ENCODE measurements at regions not wholly inside any gene's neighbourhood (a gene's known extent, or its start where the extent isn't known, plus 50 kb on each side); places are given as distances from the start of the nearest gene placed in this dataset.

DNA sequence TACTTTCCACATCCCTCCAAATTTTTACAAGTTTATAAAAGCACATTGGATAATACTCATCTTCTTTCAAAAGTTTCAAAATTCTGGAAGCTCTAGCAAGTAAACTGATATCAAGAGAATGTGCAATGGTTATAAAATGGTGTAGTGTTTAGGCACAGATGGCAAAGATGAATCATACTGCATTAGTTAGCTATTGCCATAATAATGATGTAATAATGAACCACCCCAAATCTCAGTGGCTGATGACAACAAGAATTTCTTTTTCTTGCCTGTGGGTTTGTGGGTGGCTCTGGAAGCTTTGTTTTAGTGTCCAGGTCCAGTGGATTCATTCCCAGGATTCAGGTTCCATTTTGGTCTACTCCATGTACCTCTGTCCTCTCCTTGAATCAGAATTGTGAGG lies 319.0 kb downstream of the BRINP1 start:
- DNase-seq (ENCODE audit: extremely low spot score): no peak
- peaks cover 3 to 21% (median 17%) of the 10 kb centered on the region in 4 donors for H3K4me1 ChIP-seq
- no peak overlapping the region for H3K27ac ChIP-seq (replicated peaks in 1 of 4)
- no peaks in the 10 kb centered on the region for H3K27me3 ChIP-seq
- no peaks in the 10 kb centered on the region for H3K36me3 ChIP-seq
- TF ChIP-seq EP300 (IDR thresholded peaks at IDR 0.05) (no peak), POLR2A (IDR thresholded peaks at IDR 0.05; ENCODE audit: low read depth) (no peak), POLR2AphosphoS5 (IDR thresholded peaks at IDR 0.05) (no peak)
- TF ChIP-seq, protein P1, sequence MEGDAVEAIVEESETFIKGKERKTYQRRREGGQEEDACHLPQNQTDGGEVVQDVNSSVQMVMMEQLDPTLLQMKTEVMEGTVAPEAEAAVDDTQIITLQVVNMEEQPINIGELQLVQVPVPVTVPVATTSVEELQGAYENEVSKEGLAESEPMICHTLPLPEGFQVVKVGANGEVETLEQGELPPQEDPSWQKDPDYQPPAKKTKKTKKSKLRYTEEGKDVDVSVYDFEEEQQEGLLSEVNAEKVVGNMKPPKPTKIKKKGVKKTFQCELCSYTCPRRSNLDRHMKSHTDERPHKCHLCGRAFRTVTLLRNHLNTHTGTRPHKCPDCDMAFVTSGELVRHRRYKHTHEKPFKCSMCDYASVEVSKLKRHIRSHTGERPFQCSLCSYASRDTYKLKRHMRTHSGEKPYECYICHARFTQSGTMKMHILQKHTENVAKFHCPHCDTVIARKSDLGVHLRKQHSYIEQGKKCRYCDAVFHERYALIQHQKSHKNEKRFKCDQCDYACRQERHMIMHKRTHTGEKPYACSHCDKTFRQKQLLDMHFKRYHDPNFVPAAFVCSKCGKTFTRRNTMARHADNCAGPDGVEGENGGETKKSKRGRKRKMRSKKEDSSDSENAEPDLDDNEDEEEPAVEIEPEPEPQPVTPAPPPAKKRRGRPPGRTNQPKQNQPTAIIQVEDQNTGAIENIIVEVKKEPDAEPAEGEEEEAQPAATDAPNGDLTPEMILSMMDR (IDR thresholded peaks at IDR 0.05): no peak
- intact Hi-C loops (cut with DNase I): no loop called here
- H3K4me3 ChIP-seq: no peak overlapping the region
- H3K9me3 ChIP-seq: no peaks in the 10 kb centered on the region

DNA sequence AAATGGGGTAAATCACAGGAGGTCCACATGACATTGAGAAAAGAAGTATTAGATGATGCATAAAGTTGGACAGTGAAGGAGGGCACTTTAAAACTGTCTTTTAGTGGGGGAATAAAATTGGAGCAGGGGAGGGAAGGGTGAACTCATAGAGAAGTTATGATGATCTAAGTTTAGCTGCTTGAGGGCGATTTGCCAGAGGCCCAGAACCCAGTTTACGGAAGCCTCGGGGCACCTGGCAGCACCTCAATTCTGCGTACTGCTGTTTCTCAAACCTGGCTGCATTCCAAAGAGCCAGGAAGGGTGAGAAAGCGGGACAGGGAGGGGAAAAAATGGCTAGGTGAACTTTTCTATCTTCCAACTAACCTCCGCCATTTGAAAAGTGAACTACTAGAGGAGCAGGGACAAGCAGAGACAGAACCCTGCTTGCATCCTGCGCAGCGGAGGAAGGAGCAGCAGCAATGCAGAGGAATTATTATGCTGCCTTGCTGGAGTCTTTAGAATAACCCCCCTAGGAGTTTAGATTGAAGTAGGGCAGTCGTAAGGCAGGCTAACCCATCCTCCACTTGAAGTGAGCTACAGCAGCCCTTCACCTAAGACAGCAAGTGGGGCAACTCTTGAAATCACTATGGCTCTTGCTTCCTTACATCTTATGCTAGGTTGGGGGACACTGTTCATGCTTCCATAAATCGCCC lies 316.8 kb downstream of the BRINP1 start:
- DNase-seq (ENCODE audit: extremely low spot score): no peak
- peak overlapping the region in 2 of 4 donors; percentile 9 to 29 for H3K27ac ChIP-seq (replicated peaks in 1 of 4)
- H3K4me3 ChIP-seq: no peak overlapping the region
- H3K27me3 ChIP-seq: no peaks in the 10 kb centered on the region
- peaks cover 3 to 21% (median 17%) of the 10 kb centered on the region in 4 donors for H3K4me1 ChIP-seq
- no peaks in the 10 kb centered on the region for H3K9me3 ChIP-seq
- 49% methylated on average over 10 of the region's 10 CpGs for WGBS
- H3K36me3 ChIP-seq: no peaks in the 10 kb centered on the region
- no peak for TF ChIP-seq EP300 (IDR thresholded peaks at IDR 0.05)
- TF ChIP-seq POLR2AphosphoS5 (IDR thresholded peaks at IDR 0.05): peak; percentile 7 to 25
- no peak for TF ChIP-seq POLR2A (IDR thresholded peaks at IDR 0.05; ENCODE audit: low read depth)
- TF ChIP-seq, protein P1 (IDR thresholded peaks at IDR 0.05): no peak
- intact Hi-C loops (cut with DNase I): no loop called here

DNA sequence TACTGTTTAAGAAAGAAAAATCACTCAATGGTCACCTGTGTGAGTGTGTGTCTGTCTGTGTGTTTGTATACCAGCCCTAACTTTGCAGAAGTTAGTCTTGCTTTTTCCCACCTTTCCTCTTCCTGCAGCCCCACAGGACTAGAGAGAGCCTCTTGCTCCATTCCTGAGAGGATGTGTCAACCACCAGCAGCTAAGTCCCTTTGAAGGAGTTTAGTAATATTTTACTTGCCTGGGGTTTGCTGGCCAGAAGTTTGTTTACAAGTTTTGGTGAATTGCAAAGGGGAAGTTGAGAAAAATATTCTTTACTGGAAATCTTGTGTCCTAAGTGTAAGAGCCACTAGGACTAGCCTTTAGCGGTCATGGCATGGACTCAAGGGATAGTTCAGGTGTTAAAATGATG lies 316.2 kb downstream of the BRINP1 start:
- TF ChIP-seq EP300 (IDR thresholded peaks at IDR 0.05): no peak
- TF ChIP-seq POLR2A (IDR thresholded peaks at IDR 0.05; ENCODE audit: low read depth): no peak
- TF ChIP-seq, protein P1 (IDR thresholded peaks at IDR 0.05): no peak
- TF ChIP-seq POLR2AphosphoS5 (IDR thresholded peaks at IDR 0.05): no peak
- Histone ChIP-seq H3K27ac (replicated peaks in 1 of 4) (no peak overlapping the region), H3K36me3 (no peaks in the 10 kb centered on the region), H3K4me3 (no peak overlapping the region), H3K27me3 (no peaks in the 10 kb centered on the region), H3K9me3 (no peaks in the 10 kb centered on the region), H3K4me1 (peaks cover 3 to 21% (median 17%) of the 10 kb centered on the region in 4 donors)
- intact Hi-C loops (cut with DNase I): no loop called here
- no peak for DNase-seq (ENCODE audit: extremely low spot score)
- WGBS: 89% methylated on average over 1 of the region's 1 CpG

DNA sequence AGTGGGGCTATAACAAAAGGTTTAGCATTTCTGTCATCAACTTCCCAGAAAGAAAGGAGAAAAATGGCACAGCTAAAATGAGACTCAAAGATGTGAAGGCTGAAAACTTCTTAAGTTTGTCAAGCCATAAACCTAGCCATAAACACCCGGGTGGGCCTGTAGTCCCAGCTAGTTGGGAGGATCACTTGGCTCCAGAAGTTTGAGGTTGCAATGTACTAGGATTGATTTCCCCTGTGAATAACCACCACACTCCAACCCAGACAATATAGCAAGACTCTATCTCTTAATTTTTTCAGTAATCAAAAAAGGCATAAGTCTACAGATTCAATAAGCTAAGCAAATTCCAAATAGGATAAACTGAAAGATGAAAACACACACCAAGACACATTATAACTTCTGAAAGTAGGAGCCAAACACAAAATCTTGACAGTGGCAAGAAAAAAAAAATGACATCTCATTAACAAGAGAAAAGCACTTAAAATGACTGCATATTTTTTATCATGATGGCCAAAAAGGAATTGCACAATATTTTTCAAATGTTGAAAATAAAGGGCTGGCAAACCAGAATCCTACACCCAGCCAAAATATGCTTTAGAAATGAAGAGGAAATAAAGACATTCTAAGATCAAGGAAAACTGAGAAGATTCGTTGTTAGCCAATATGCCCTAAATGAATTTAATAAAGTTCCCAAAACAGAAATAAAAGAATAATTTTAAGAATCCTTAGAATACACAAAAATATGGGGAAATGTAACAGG lies 308.4 kb downstream of the BRINP1 start:
- WGBS: 68% methylated on average over 2 of the region's 2 CpGs
- intact Hi-C loops (cut with DNase I): no loop called here
- Histone ChIP-seq H3K27me3 (no peaks in the 10 kb centered on the region), H3K27ac (replicated peaks in 1 of 4) (no peak overlapping the region), H3K36me3 (no peaks in the 10 kb centered on the region), H3K9me3 (no peaks in the 10 kb centered on the region), H3K4me1 (no peaks in the 10 kb centered on the region), H3K4me3 (no peak overlapping the region)
- no peak for DNase-seq (ENCODE audit: extremely low spot score)
- no peak for TF ChIP-seq POLR2A (IDR thresholded peaks at IDR 0.05; ENCODE audit: low read depth)
- no peak for TF ChIP-seq POLR2AphosphoS5 (IDR thresholded peaks at IDR 0.05)
- TF ChIP-seq EP300 (IDR thresholded peaks at IDR 0.05): no peak
- TF ChIP-seq, protein P1 (IDR thresholded peaks at IDR 0.05): no peak

Measured in esophagus muscularis mucosa (tissue), 4 donors.